GM12892 (cell line): ENCODE measurements at regions not wholly inside any gene's neighbourhood (a gene's known extent, or its start where the extent isn't known, plus 50 kb on each side); places are given as distances from the start of the nearest gene placed in this dataset.

Experiments used
- POLR2A ChIP-seq: IDR thresholded peaks from 2 replicates; pipeline ENCODE4 v1.6.1; 2011; ENCODE audit warnings: low read depth, low read length, control low read depth
- POLR2AphosphoS5 ChIP-seq: IDR thresholded peaks from 2 replicates; pipeline ENCODE4 v1.6.1; 2011; ENCODE audit warnings: low read depth, low read length, control low read depth

DNA sequence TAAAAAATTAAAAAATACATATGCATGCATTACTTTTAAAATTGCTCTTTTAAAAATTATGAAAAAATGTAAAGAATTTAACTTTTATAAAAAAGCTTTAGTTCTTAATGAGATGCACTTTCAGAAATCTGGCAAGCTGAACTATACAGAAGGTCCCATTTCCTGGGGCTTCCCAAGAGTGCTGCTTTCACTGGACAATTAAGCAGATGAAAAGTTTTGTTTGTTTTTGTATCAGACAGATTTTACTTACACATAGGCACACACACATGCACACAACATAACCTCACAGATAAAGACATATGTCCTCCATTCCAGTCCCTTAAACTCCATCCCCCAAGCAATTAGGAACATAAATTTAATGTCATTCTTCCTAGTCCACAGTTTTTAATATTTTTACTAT, 402.3 kb upstream of the ASIC2 start:
- no peak for TF ChIP-seq POLR2AphosphoS5
- TF ChIP-seq POLR2A: no peak
